GM12872 (cell line): ENCODE measurements at regions not wholly inside any gene's neighbourhood (a gene's known extent, or its start where the extent isn't known, plus 50 kb on each side); places are given as distances from the start of the nearest gene placed in this dataset.

Experiments used
- TF ChIP-seq, protein P1 (sequence below): IDR thresholded peaks from 3 replicates; pipeline ENCODE4 v1.5.1; 2011; ENCODE audit warnings: low read depth, mild to moderate bottlenecking, low read length, moderate library complexity; ENCODE audit not compliant: insufficient read depth

DNA sequence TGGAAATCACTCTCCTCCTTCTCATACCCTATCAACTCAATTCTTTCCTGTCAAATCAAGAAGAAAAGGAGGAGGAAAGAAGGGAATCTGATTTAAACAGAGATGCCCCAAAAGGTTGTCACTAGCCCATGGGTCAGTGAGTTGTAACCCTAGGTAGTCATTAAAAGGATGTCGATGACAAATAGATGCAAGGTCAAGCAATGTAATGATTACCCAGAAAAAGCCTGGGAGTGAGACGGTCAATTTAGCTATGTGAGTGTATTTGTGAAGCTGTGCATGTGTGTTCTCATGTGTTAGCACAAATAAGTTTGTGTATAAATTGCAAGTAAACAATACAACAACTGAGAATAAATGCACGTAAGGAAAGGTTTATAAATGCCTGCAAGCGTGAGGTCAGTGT, 190.5 kb upstream of the PMFBP1 start:
- TF ChIP-seq, protein P1, sequence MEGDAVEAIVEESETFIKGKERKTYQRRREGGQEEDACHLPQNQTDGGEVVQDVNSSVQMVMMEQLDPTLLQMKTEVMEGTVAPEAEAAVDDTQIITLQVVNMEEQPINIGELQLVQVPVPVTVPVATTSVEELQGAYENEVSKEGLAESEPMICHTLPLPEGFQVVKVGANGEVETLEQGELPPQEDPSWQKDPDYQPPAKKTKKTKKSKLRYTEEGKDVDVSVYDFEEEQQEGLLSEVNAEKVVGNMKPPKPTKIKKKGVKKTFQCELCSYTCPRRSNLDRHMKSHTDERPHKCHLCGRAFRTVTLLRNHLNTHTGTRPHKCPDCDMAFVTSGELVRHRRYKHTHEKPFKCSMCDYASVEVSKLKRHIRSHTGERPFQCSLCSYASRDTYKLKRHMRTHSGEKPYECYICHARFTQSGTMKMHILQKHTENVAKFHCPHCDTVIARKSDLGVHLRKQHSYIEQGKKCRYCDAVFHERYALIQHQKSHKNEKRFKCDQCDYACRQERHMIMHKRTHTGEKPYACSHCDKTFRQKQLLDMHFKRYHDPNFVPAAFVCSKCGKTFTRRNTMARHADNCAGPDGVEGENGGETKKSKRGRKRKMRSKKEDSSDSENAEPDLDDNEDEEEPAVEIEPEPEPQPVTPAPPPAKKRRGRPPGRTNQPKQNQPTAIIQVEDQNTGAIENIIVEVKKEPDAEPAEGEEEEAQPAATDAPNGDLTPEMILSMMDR, result no peak

DNA sequence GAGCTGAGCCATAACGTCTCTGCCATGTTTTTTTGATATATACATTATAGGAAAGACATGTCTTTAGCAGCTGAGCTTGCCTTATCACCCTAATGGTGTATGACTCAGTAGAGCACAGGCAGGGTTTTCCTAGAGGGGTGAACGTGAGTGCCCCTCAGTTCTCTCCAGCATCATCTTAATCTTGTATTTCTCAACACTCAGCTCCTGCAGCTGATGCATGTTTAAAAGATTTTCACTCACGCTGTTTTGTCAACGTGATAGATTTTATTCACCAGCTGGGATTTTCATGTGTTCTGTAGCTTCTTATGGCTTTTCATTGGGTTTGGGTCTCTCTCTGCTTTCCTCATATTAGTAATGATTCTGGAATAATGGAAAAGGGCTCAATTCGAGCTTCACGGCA, 186.0 kb upstream of the PMFBP1 start:
- TF ChIP-seq, protein P1, result no peak

DNA sequence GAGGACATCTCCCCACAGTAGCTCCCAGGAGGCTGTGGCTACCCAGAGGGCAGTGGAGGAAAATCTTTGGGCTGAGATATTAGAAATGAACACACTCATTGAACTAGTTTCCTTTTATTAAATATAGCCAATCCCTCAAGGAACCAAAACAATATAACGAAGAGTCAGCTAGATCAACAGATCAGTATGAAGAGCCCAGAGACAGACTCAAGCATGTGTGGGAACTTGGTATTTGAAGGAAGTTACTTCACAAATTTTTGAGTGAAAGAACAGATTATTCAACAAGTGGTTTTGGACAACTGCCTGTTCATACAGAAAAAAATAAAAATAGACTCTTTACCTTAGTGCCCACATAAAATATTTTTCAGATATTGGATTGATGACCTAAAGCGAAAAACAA, 183.6 kb upstream of the PMFBP1 start:
- TF ChIP-seq, protein P1, result no peak

DNA sequence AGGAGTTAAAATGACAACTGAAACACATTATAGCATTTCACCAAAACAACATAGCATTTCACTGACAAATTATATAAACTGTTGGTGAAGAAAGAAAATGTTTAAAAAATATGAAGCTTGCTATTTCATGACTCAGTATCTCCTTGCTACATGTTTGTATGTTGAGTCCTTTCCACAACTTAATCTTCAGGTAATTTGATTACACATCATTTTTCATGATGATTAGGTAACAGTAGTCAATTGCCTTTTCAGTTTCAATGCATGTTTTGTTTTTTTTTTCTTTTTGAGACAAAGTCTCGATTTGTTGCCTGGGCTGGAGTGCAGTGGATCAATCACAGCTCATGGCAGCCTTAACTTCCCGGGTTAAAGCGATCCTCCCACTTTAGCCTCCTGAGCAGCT, 177.8 kb upstream of the PMFBP1 start:
- TF ChIP-seq, protein P1, result no peak

DNA sequence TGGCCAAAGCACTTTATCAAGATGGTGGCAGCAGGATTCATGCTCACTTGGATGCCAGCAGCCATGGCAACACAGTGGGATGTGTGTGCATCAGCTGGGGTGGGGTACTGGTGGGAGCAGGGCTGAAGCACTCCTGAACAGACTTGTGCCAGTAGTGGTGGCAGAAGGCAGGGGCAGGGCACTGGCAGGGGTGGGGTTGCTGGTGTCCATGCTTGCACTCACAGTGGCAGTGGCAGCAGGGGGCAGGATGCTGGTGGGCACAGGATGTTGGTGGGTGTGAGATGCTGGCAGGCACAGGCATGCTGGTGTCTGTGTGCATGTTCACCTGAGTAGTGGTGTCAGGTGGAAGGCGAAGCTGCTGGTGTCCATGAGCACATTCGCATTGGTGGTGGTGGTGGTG, 161.0 kb upstream of the PMFBP1 start:
- TF ChIP-seq, protein P1, result no peak

DNA sequence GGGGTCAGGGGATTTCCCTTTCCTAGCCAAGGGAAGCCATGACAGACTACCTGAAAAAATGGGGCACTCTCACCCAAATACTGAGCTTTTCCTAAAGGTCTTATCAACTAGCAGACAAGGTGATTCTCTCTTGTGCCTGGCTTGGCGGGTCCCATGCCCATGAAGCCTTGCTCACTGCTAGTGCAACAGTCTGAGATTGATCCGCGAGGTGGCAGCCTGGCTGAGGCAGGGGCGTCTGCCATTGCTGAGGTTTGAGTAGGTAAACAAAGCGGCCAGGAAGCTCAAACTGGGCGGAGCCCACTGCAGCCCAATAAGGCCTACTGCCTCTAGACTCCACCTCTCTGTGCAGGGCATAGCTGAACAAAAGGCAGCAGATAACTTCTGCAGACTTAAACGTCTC, 152.6 kb upstream of the PMFBP1 start:
- TF ChIP-seq, protein P1, result no peak

DNA sequence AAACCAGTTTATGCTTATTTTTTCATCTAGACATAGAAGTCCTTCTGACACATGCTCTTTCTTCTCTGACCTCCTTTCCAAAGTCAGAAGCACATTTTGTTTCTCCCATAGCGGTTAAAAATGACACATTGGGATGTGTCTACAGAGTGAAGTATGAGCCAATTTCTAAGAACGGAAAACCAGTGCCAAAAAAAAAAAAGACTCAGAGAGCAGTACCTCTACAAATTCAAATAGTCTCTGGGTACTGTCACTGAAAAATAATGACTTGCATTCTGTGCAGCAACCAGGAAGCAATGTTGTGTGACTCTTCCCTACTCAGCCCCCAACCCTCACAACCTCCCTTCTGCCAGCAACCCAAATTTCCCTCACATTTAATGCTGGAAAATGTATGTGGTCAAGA, 145.5 kb upstream of the PMFBP1 start:
- TF ChIP-seq, protein P1, result no peak

DNA sequence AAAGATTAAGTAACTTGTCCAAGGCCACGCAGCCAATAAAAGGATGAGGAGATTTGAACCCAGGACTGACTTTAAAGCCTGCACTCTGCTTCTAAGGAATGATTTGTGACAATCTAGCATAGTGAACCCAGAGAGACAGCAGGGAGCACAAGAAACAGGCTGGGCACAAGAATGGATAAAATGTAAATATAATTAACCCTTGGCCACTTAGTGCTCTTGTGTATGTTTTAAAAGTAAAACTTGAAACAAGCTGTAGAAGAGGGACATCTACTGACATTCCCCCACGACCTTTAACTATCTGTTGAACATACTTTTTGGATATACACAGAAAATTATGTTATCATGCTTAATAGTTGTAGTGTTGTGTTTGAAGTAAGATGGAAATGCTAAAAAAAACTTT, 141.9 kb upstream of the PMFBP1 start:
- TF ChIP-seq, protein P1, result no peak
